K562 (cell line): ENCODE measurements at regions not wholly inside any gene's neighbourhood (a gene's known extent, or its start where the extent isn't known, plus 50 kb on each side); places are given as distances from the start of the nearest gene placed in this dataset.

Experiments used
- ARID1B ChIP-seq: fragments of 450-650 bp; IDR thresholded peaks from 2 replicates; pipeline ENCODE4 v1.6.1; 2016; ENCODE audit warnings: antibody characterized with exemption, mild to moderate bottlenecking, inconsistent platforms
- CREBBP ChIP-seq: IDR thresholded peaks from one replicate; pipeline ENCODE4 v1.6.1; 2012; ENCODE audit warnings: low read depth, mild to moderate bottlenecking, control low read depth, inconsistent platforms, low read length
- EP300 ChIP-seq: IDR thresholded peaks from 2 replicates; pipeline ENCODE4 v1.6.1; 2012; ENCODE audit warnings: low read length, improper control_type of control experiment
- FOXP1 ChIP-seq: sonication (generic); formaldehyde crosslinking; IDR thresholded peaks from 2 replicates; pipeline ENCODE4 v1.8.0; 2022; ENCODE audit warnings: mild to moderate bottlenecking, missing genetic modification reagents
- HBP1 ChIP-seq: fragments of 450-650 bp; formaldehyde crosslinking; IDR thresholded peaks from 2 replicates; pipeline ENCODE4 v1.4.0; 2022; ENCODE audit warnings: missing genetic modification characterization
- KDM4B ChIP-seq, 2 experiments: fragments of 450-650 bp in 1 of 2; sonication (generic) in 1 of 2; IDR thresholded peaks; 2 replicates each; pipeline ENCODE4 v1.6.1; 2016 to 2017; ENCODE audit warnings: borderline replicate concordance in 2 of 2, antibody characterized with exemption in 1 of 2, low read depth in 1 of 2, mild to moderate bottlenecking in 1 of 2
- KDM5B ChIP-seq: fragments of 200-600 bp; sonication (generic); IDR thresholded peaks from 2 replicates; pipeline ENCODE4 v1.6.1; 2012; ENCODE audit warnings: low read depth, mild to moderate bottlenecking, moderate library complexity, low read length, control low read depth, inconsistent platforms; ENCODE audit not compliant: insufficient replicate concordance
- KLF1 ChIP-seq: fragments of 450-650 bp; IDR thresholded peaks from 2 replicates; pipeline ENCODE4 v1.6.1; 2016; ENCODE audit warnings: missing genetic modification characterization, missing compliant biosample characterization
- MCM7 ChIP-seq, 2 experiments: fragments of 450-650 bp; IDR thresholded peaks; 2 replicates each; pipeline ENCODE4 v1.6.1; 2016 to 2018
- MXI1 ChIP-seq: IDR thresholded peaks from 2 replicates; pipeline ENCODE4 v1.6.1; 2011; ENCODE audit warnings: low read depth, mild to moderate bottlenecking, improper control_type of control experiment, low read length
- NCOA4 ChIP-seq: fragments of 450-650 bp; IDR thresholded peaks from 2 replicates; pipeline ENCODE4 v1.6.1; 2018; ENCODE audit warnings: mild to moderate bottlenecking; ENCODE audit not compliant: partially characterized antibody
- NELFE ChIP-seq: IDR thresholded peaks from 2 replicates; pipeline ENCODE4 v1.6.1; 2011; ENCODE audit warnings: mild to moderate bottlenecking; ENCODE audit not compliant: insufficient read depth, insufficient read length
- NFATC3 ChIP-seq: fragments of 450-650 bp; IDR thresholded peaks from 2 replicates; pipeline ENCODE4 v1.6.1; 2017; ENCODE audit warnings: mild to moderate bottlenecking
- PBX2 ChIP-seq, 2 experiments: IDR thresholded peaks in 1 of 2; conservative IDR thresholded peaks in 1 of 2; 2 replicates each; pipeline ENCODE4 v1.6.1; 2016; ENCODE audit warnings: low read depth in 2 of 2, mild to moderate bottlenecking in 1 of 2, missing compliant biosample characterization in 1 of 2, missing genetic modification characterization in 1 of 2, moderate library complexity in 1 of 2
- SIN3A ChIP-seq, 2 experiments: fragments of 150-350 bp in 1 of 2; IDR thresholded peaks; 2 replicates each; pipeline ENCODE4 v1.6.1; 2011 to 2016; ENCODE audit warnings: borderline replicate concordance in 2 of 2, low read depth in 2 of 2, low read length in 2 of 2, mild to moderate bottlenecking in 2 of 2, moderate library complexity in 2 of 2; ENCODE audit not compliant: control insufficient read depth in 1 of 2
- SNRNP70 ChIP-seq: fragments of 200-400 bp; formaldehyde crosslinking; optimal IDR thresholded peaks from 2 replicates; pipeline ENCODE3; 2017; ENCODE audit warnings: low read depth, low read length
- SOX6 ChIP-seq: fragments of 450-650 bp; IDR thresholded peaks from 2 replicates; pipeline ENCODE4 v1.6.1; 2014; ENCODE audit warnings: mild to moderate bottlenecking
- TCF7 ChIP-seq: sonication (generic); IDR thresholded peaks from 2 replicates; pipeline ENCODE4 v1.6.1; 2016; ENCODE audit warnings: antibody characterized with exemption, borderline replicate concordance
- TCF7L2 ChIP-seq: fragments of 150-350 bp; IDR thresholded peaks from 2 replicates; pipeline ENCODE4 v1.6.1; 2016; ENCODE audit warnings: low read depth, mild to moderate bottlenecking, low read length, moderate library complexity
- U2AF2 ChIP-seq: fragments of 200-400 bp; formaldehyde crosslinking; optimal IDR thresholded peaks from 2 replicates; pipeline ENCODE3; 2017; ENCODE audit warnings: low read depth, mild to moderate bottlenecking, low read length
- ZNF12 ChIP-seq: sonication (generic); formaldehyde crosslinking; IDR thresholded peaks from 2 replicates; pipeline ENCODE4 v1.4.0; 2020; ENCODE audit warnings: mild to moderate bottlenecking, missing genetic modification reagents
- ZNF143 ChIP-seq: sonication (generic); formaldehyde crosslinking; IDR thresholded peaks from 2 replicates; pipeline ENCODE4 v1.9.0; 2022; ENCODE audit warnings: mild to moderate bottlenecking, missing genetic modification reagents
- ZNF224 ChIP-seq: sonication (generic); formaldehyde crosslinking; IDR thresholded peaks from 2 replicates; pipeline ENCODE4 v1.8.0; 2022; ENCODE audit warnings: mild to moderate bottlenecking, missing genetic modification reagents
- ZNF23 ChIP-seq: fragments of 250-450 bp; sonication (Bioruptor Pico); IDR thresholded peaks from 2 replicates; pipeline ENCODE4 v1.4.0; 2020; ENCODE audit warnings: mild to moderate bottlenecking
- ZNF507 ChIP-seq: conservative IDR thresholded peaks from 2 replicates; pipeline ENCODE4 v1.6.1; 2017; ENCODE audit warnings: missing genetic modification characterization, missing compliant biosample characterization
- TF ChIP-seq, protein P1 (sequence below): sonication (generic); formaldehyde crosslinking; IDR thresholded peaks from 2 replicates; pipeline ENCODE4 v1.8.1; 2023; ENCODE audit warnings: mild to moderate bottlenecking, missing genetic modification reagents

DNA sequence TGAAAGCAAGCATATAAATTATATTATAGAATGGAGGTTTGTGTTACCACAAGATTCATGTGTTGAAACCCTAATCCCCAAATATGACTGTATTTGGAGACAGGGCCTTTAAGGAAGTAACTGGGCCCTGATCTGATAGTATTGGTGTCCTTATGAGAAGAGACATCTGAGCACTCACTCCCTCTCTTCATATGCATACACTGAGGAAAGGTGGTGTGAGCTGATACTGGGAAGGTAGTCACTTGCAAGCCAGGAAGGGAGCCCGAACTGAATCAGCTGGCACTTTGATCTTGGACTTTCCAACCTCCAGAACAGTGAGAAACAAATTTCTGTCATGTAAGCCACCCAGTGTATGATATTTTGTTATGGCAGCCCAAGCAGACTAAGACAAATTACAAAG lies 66.9 kb upstream of the RHOBTB1 start (continued):
- TF ChIP-seq PBX2 (CRISPR knock-in tag; IDR thresholded peaks at IDR 0.05; ENCODE audit: low read depth) (no peak), PBX2 (tag; conservative IDR thresholded peaks at IDR 0.05; ENCODE audit: low read depth) (0 out of 2 replicates have a peak, but pooled peaks have one; percentile 19), KDM4B (IDR thresholded peaks at IDR 0.05; ENCODE audit: borderline replicate concordance in 2 of 2, low read depth in 1 of 2) (no peak), NELFE (no peak), NCOA4 (no peak), TCF7L2 (no peak), SIN3A (IDR thresholded peaks at IDR 0.05; ENCODE audit: borderline replicate concordance in 2 of 2, control insufficient read depth in 1 of 2, low read depth in 2 of 2, low read length in 2 of 2) (no peak), ZNF23 (CRISPR knock-in tag) (no peak), ZNF12 (CRISPR knock-in tag) (no peak), MCM7 (IDR thresholded peaks at IDR 0.05) (no peak), KDM5B (no peak), NFATC3 (no peak), FOXP1 (CRISPR knock-in tag) (no peak), ZNF224 (no peak), SNRNP70 (no peak), ARID1B (peak; percentile 79), TCF7 (no peak), HBP1 (CRISPR knock-in tag) (no peak), U2AF2 (no peak), SOX6 (peak; percentile 28; the same call in 1 of the 2 replicates), KLF1 (tag) (no peak), ZNF143 (CRISPR knock-in tag) (no peak), EP300 (peak; percentile 41; the same call in 1 of the 2 replicates), MXI1 (no peak), CREBBP (no peak), ZNF507 (tag) (no peak)
- TF ChIP-seq, protein P1, sequence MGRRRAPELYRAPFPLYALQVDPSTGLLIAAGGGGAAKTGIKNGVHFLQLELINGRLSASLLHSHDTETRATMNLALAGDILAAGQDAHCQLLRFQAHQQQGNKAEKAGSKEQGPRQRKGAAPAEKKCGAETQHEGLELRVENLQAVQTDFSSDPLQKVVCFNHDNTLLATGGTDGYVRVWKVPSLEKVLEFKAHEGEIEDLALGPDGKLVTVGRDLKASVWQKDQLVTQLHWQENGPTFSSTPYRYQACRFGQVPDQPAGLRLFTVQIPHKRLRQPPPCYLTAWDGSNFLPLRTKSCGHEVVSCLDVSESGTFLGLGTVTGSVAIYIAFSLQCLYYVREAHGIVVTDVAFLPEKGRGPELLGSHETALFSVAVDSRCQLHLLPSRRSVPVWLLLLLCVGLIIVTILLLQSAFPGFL (CRISPR knock-in tag) = no peak
